H1 (cell line): ENCODE measurements at regions not wholly inside any gene's neighbourhood (a gene's known extent, or its start where the extent isn't known, plus 50 kb on each side); places are given as distances from the start of the nearest gene placed in this dataset.

ENCODE experiments used
- CTCF ChIA-PET: fragments of 300-600 bp; sonication (Branson Sonifier 250); formaldehyde crosslinking; loops from one replicate; lab custom pipeline; 2021; ENCODE audit not compliant: partially characterized antibody; lab: Charles Lee
- POLR2A ChIA-PET: fragments of 300-600 bp; sonication (Branson Sonifier 250); formaldehyde crosslinking; loops from one replicate; lab custom pipeline; 2021; ENCODE audit warnings: inconsistent platforms; ENCODE audit not compliant: partially characterized antibody; lab: Charles Lee
- DNase-seq, 2 experiments: peaks; one replicate each; pipeline versions ENCODE4 v3.0.0 to v3.0.0-alpha.2; 2010 to 2022; ENCODE audit warnings: low spot score in 2 of 2, low read depth in 1 of 2, mixed read lengths in 1 of 2
- FAIRE-seq: peaks from 2 replicates; lab custom pipeline; 2011; peaks lifted over from hg19 to GRCh38; lab: Jason Lieb, UNC
- H2AFZ ChIP-seq: 2 replicates; pipeline ENCODE4 v1.8.1; 2012; ENCODE audit warnings: low read length, inconsistent platforms
- H2AK5ac ChIP-seq: 2 replicates; pipeline ENCODE4 v1.6.1; 2013; ENCODE audit warnings: low read depth, low read length
- H2BK120ac ChIP-seq: replicated peaks from 2 replicates; pipeline ENCODE3; 2013; ENCODE audit warnings: low read depth, low read length, inconsistent platforms
- H2BK12ac ChIP-seq: 2 replicates; pipeline ENCODE4 v1.6.1; 2013; ENCODE audit warnings: low read depth, low read length
- H2BK15ac ChIP-seq: 2 replicates; pipeline ENCODE4 v1.6.1; 2013; ENCODE audit warnings: low read length
- H2BK20ac ChIP-seq: 2 replicates; pipeline ENCODE4 v1.6.1; 2013; ENCODE audit warnings: low read length
- H2BK5ac ChIP-seq: 2 replicates; pipeline ENCODE4 v1.6.1; 2013; ENCODE audit warnings: low read depth, low read length
- H3K14ac ChIP-seq: 2 replicates; pipeline ENCODE4 v1.6.1; 2013; ENCODE audit warnings: inconsistent platforms; ENCODE audit not compliant: insufficient read length
- H3K18ac ChIP-seq: 2 replicates; pipeline ENCODE4 v1.6.1; 2013; ENCODE audit warnings: low read length; ENCODE audit errors: extremely low read depth
- H3K23ac ChIP-seq: 2 replicates; pipeline ENCODE4 v1.6.1; 2013; ENCODE audit warnings: inconsistent platforms; ENCODE audit not compliant: insufficient read length
- H3K23me2 ChIP-seq: 2 replicates; pipeline ENCODE4 v1.6.1; 2013; ENCODE audit warnings: low read depth, low read length
- H3K27ac ChIP-seq: 2 replicates; pipeline ENCODE4 v1.6.1; 2011; ENCODE audit warnings: low read depth, low read length, inconsistent platforms
- H3K27me3 ChIP-seq, 4 experiments: replicated peaks in 1 of 4; 1 replicate in 1 of 4; 2 replicates in 3 of 4; pipeline versions ENCODE4 v1.6.1 to v1.8.1; 2011 to 2013; ENCODE audit warnings: low read length in 3 of 4, mild to moderate bottlenecking in 3 of 4, inconsistent platforms in 2 of 4, mixed read lengths in 2 of 4, moderate library complexity in 1 of 4; ENCODE audit not compliant: control insufficient read depth in 3 of 4, insufficient read depth in 3 of 4; ENCODE audit errors: extremely low read depth in 1 of 4
- H3K36me3 ChIP-seq, 4 experiments: 2 replicates each; pipeline versions ENCODE4 v1.6.1 to v1.8.1; 2011 to 2013; ENCODE audit warnings: mild to moderate bottlenecking in 4 of 4, low read length in 3 of 4, moderate library complexity in 2 of 4, control low read depth in 1 of 4, inconsistent platforms in 1 of 4; ENCODE audit not compliant: insufficient read depth in 4 of 4, control insufficient read depth in 2 of 4
- H3K4ac ChIP-seq: replicated peaks from 2 replicates; pipeline ENCODE3; 2013; ENCODE audit warnings: low read length, low read depth, mixed read lengths, inconsistent platforms; ENCODE audit not compliant: insufficient read length
- H3K4me1 ChIP-seq, 4 experiments: replicated peaks in 1 of 4; 1 replicate in 1 of 4; 2 replicates in 3 of 4; pipeline versions ENCODE4 v1.6.1 to v1.8.1; 2011 to 2013; ENCODE audit warnings: low read length in 3 of 4, inconsistent platforms in 2 of 4, mixed read lengths in 1 of 4; ENCODE audit not compliant: insufficient read depth in 4 of 4, control insufficient read depth in 3 of 4
- H3K4me2 ChIP-seq, 2 experiments: 2 replicates each; pipeline versions ENCODE4 v1.6.1 to v1.8.1; 2011 to 2013; ENCODE audit warnings: low read depth in 2 of 2, low read length in 2 of 2, control low read depth in 1 of 2, inconsistent platforms in 1 of 2, mild to moderate bottlenecking in 1 of 2; ENCODE audit not compliant: insufficient read depth in 1 of 2
- H3K4me3 ChIP-seq, 4 experiments: fragments of 200-600, 300-600 bp in 1 of 4; sonication (generic), shearing (Covaris generic), sonication (Bioruptor Twin) in 1 of 4; 2 replicates each; pipeline versions ENCODE4 v1.5.1 to v1.8.1; 2011 to 2016; ENCODE audit warnings: low read length in 4 of 4, low read depth in 3 of 4, control low read depth in 2 of 4, inconsistent platforms in 2 of 4, mild to moderate bottlenecking in 2 of 4, mixed read lengths in 1 of 4, moderate library complexity in 1 of 4; ENCODE audit not compliant: insufficient read depth in 2 of 4; ENCODE audit errors: extremely low read depth in 1 of 4
- H3K56ac ChIP-seq: replicated peaks from 2 replicates; pipeline ENCODE3; 2013; ENCODE audit warnings: low read depth, mild to moderate bottlenecking, mixed read lengths, low read length, inconsistent platforms; ENCODE audit not compliant: insufficient read length
- H3K79me1 ChIP-seq: 2 replicates; pipeline ENCODE4 v1.6.1; 2013; ENCODE audit warnings: low read depth, low read length, control low read depth
- H3K79me2 ChIP-seq, 2 experiments: 2 replicates each; pipeline versions ENCODE4 v1.6.1 to v1.8.1; 2012 to 2013; ENCODE audit warnings: low read length in 2 of 2, mild to moderate bottlenecking in 2 of 2, inconsistent platforms in 1 of 2; ENCODE audit not compliant: insufficient read depth in 2 of 2, control insufficient read depth in 1 of 2
- H3K9ac ChIP-seq, 4 experiments: replicated peaks in 1 of 4; 1 replicate in 1 of 4; 2 replicates in 3 of 4; pipeline versions ENCODE4 v1.6.1 to v1.8.1; 2011 to 2013; ENCODE audit warnings: low read depth in 3 of 4, low read length in 3 of 4, control low read depth in 2 of 4, mild to moderate bottlenecking in 2 of 4, moderate library complexity in 2 of 4, inconsistent platforms in 1 of 4; ENCODE audit errors: extremely low read depth in 1 of 4
- H3K9me3 ChIP-seq, 2 experiments: 2 replicates each; pipeline versions ENCODE4 v1.6.1 to v1.8.1; 2012 to 2013; ENCODE audit warnings: mild to moderate bottlenecking in 2 of 2, moderate library complexity in 2 of 2, control low read depth in 1 of 2, inconsistent platforms in 1 of 2, low read depth in 1 of 2, low read length in 1 of 2, mixed read lengths in 1 of 2; ENCODE audit not compliant: insufficient read depth in 2 of 2
- H4K20me1 ChIP-seq, 2 experiments: replicated peaks in 1 of 2; 2 replicates each; pipeline versions ENCODE3 to v1.8.1; 2011 to 2013; ENCODE audit warnings: inconsistent platforms in 2 of 2, low read length in 2 of 2, mild to moderate bottlenecking in 1 of 2; ENCODE audit not compliant: insufficient read depth in 2 of 2, control insufficient read depth in 1 of 2
- H4K5ac ChIP-seq: 2 replicates; pipeline ENCODE4 v1.6.1; 2013; ENCODE audit warnings: low read length, low read depth, mixed read lengths, inconsistent platforms; ENCODE audit not compliant: insufficient read length
- H4K8ac ChIP-seq: 2 replicates; pipeline ENCODE4 v1.8.0; 2013; ENCODE audit warnings: mild to moderate bottlenecking, moderate library complexity, low read length, inconsistent platforms; ENCODE audit not compliant: insufficient read depth; ENCODE audit errors: extremely low read depth
- H4K91ac ChIP-seq: replicated peaks from 2 replicates; pipeline ENCODE3; 2013; ENCODE audit warnings: low read length, mixed read lengths, inconsistent platforms; ENCODE audit not compliant: insufficient read length
- BRCA1 ChIP-seq: IDR thresholded peaks from 2 replicates; pipeline ENCODE4 v1.6.1; 2012; ENCODE audit warnings: low read depth, low read length, improper control_type of control experiment
- CREB1 ChIP-seq: IDR thresholded peaks from 2 replicates; pipeline ENCODE4 v1.6.1; 2012; ENCODE audit warnings: inconsistent platforms
- EZH2 ChIP-seq: fragments of 200-600 bp; sonication (generic); IDR thresholded peaks from 2 replicates; pipeline ENCODE4 v1.7.1; 2012; ENCODE audit warnings: low read depth, mild to moderate bottlenecking, moderate library complexity, low read length, inconsistent platforms; ENCODE audit not compliant: severe bottlenecking
- JUND ChIP-seq: IDR thresholded peaks from 2 replicates; pipeline ENCODE4 v1.6.1; 2011; ENCODE audit warnings: mild to moderate bottlenecking, improper control_type of control experiment, low read length
- MAFK ChIP-seq: IDR thresholded peaks from 2 replicates; pipeline ENCODE4 v1.6.1; 2012; ENCODE audit warnings: low read depth, mild to moderate bottlenecking, improper control_type of control experiment, low read length
- PHF8 ChIP-seq: fragments of 200-600 bp; sonication (generic); conservative IDR thresholded peaks from 2 replicates; pipeline ENCODE4 v1.7.1; 2012; ENCODE audit warnings: low read depth, mild to moderate bottlenecking, inconsistent platforms, low read length, moderate library complexity
- POLR2A ChIP-seq, 2 experiments: IDR thresholded peaks; 1 replicate in 1 of 2; 2 replicates in 1 of 2; pipeline ENCODE4 v1.6.1; 2011; ENCODE audit warnings: low read depth in 2 of 2, low read length in 2 of 2, mild to moderate bottlenecking in 2 of 2; ENCODE audit errors: control extremely low read depth in 1 of 2
- POLR2AphosphoS5 ChIP-seq: IDR thresholded peaks from 2 replicates; pipeline ENCODE4 v1.6.1; 2011; ENCODE audit warnings: low read depth, low read length
- RAD21 ChIP-seq, 2 experiments: IDR thresholded peaks in 1 of 2; conservative IDR thresholded peaks in 1 of 2; 2 replicates each; pipeline ENCODE4 v1.6.1; 2011; ENCODE audit warnings: low read depth in 2 of 2, low read length in 2 of 2, improper control_type of control experiment in 1 of 2, inconsistent platforms in 1 of 2, mild to moderate bottlenecking in 1 of 2, moderate library complexity in 1 of 2
- SAP30 ChIP-seq: fragments of 300-600 bp; sonication (generic); IDR thresholded peaks from 2 replicates; pipeline ENCODE4 v1.7.1; 2012; ENCODE audit warnings: low read length, moderate library complexity, mild to moderate bottlenecking, inconsistent platforms; ENCODE audit not compliant: insufficient read depth, insufficient replicate concordance
- SIRT6 ChIP-seq: IDR thresholded peaks from one replicate; pipeline ENCODE4 v1.7.1; 2012; ENCODE audit warnings: low read length, inconsistent platforms
- TAF7 ChIP-seq: optimal IDR thresholded peaks from 2 replicates; pipeline ENCODE3; 2011; ENCODE audit warnings: low read depth, mild to moderate bottlenecking, inconsistent platforms, low read length, moderate library complexity, borderline replicate concordance
- TBP ChIP-seq: IDR thresholded peaks from 2 replicates; pipeline ENCODE4 v1.6.1; 2011; ENCODE audit warnings: low read depth, low read length, improper control_type of control experiment
- YY1 ChIP-seq: IDR thresholded peaks from 2 replicates; pipeline ENCODE4 v1.6.1; 2011; ENCODE audit warnings: low read depth, mild to moderate bottlenecking, low read length
- WGBS, 2 experiments: shearing (Covaris generic) in 1 of 2; methylation state at CpG; one replicate each; pipeline versions ENCODE4 v1.1.6 to v1.1.7; 2013 to 2015; ENCODE audit warnings: low lambda C conversion rate in 2 of 2, mixed read lengths in 2 of 2, inconsistent platforms in 1 of 2, low coverage in 1 of 2, missing lambda C conversion rate in 1 of 2; ENCODE audit not compliant: insufficient replicate concordance in 2 of 2, insufficient coverage in 1 of 2, insufficient read length in 1 of 2; ENCODE audit errors: extremely low coverage in 1 of 2, missing lambda C conversion rate in 1 of 2; 5-methylcytosine and 5-hydroxymethylcytosine counted together

GRCh38 chr7:12772768-12773167, 85.3 kb downstream of the ARL4A start:
- FAIRE-seq: no peak
- Histone ChIP-seq H3K14ac (no peak overlapping the region), H2AK5ac (no peak overlapping the region), H3K4me2 (no peak overlapping the region), H3K4me3 (no peak overlapping the region), H4K5ac (no peak overlapping the region), H3K79me2 (no peaks in the 10 kb centered on the region), H4K20me1 (no peaks in the 10 kb centered on the region), H3K27me3 (no peaks in the 10 kb centered on the region), H2BK120ac (no peak overlapping the region), H2BK20ac (0 out of 2 replicates have a peak overlapping the region, but pooled peaks have one; percentile 50), H2BK5ac (no peak overlapping the region), H4K8ac (no peak overlapping the region), H2BK12ac (no peak overlapping the region), H4K91ac (no peak overlapping the region), H2AFZ (no peak overlapping the region), H3K23me2 (no peaks in the 10 kb centered on the region), H3K4me1 (peaks cover 0 to 25% (median 4%) of the 10 kb centered on the region in 4 experiments; a peak in 6 of 7 replicates), H3K56ac (no peak overlapping the region), H3K9me3 (no peaks in the 10 kb centered on the region), H3K36me3 (no peaks in the 10 kb centered on the region), H3K27ac (no peak overlapping the region), H2BK15ac (no peak overlapping the region), H3K79me1 (no peaks in the 10 kb centered on the region), H3K18ac (no peak overlapping the region), H3K4ac (no peak overlapping the region), H3K23ac (no peak overlapping the region), H3K9ac (no peak overlapping the region)
- no peak for DNase-seq
- CTCF ChIA-PET: interaction anchor here (0.7 kb wide), 1 partner anchor 210 kb away, joined by 3 read pairs; no protein-coding TSS in a partner anchor
- TF ChIP-seq TAF7 (no peak), EZH2 (no peak), YY1 (no peak), SAP30 (no peak), PHF8 (no peak), POLR2A (IDR thresholded peaks at IDR 0.05; ENCODE audit: control extremely low read depth in 1 of 2, low read depth in 2 of 2, low read length in 2 of 2) (no peak), JUND (no peak), TBP (no peak), MAFK (no peak), SIRT6 (no peak), BRCA1 (no peak), CREB1 (no peak), RAD21 (IDR thresholded peaks at IDR 0.05 in 1 of 2, conservative IDR thresholded peaks at IDR 0.05 in 1 of 2; ENCODE audit: low read depth in 2 of 2, low read length in 2 of 2) (no peak), POLR2AphosphoS5 (no peak)
- 83% methylated on average over 4 of the region's 4 CpGs; no CpG with 5 or more reads in 1 of the 2 experiments for WGBS, 2 experiments
- POLR2A ChIA-PET: no interaction called here
